Muscle of leg (tissue), 3 donors: ENCODE measurements at regions not wholly inside any gene's neighbourhood (a gene's known extent, or its start where the extent isn't known, plus 50 kb on each side); places are given as distances from the start of the nearest gene placed in this dataset.

Source experiments
- DNase-seq: peaks from one replicate; pipeline ENCODE4 v3.0.0; 2013
- H3K27ac ChIP-seq: one replicate; pipeline ENCODE4 v1.5.1; 2013; ENCODE audit warnings: mild to moderate bottlenecking, low read length, control low read depth
- H3K27me3 ChIP-seq: one replicate; pipeline ENCODE4 v1.6.1; 2013; ENCODE audit warnings: low read length; ENCODE audit not compliant: control insufficient read depth, insufficient read depth
- H3K36me3 ChIP-seq: one replicate; pipeline ENCODE4 v1.6.1; 2013; ENCODE audit warnings: low read length; ENCODE audit not compliant: control insufficient read depth, insufficient read depth
- H3K4me1 ChIP-seq: one replicate; pipeline ENCODE4 v1.6.1; 2013; ENCODE audit warnings: low read length; ENCODE audit not compliant: control insufficient read depth, insufficient read depth
- H3K4me3 ChIP-seq: one replicate; pipeline ENCODE4 v1.5.1; 2013; ENCODE audit warnings: low read length, control low read depth
- H3K9me3 ChIP-seq: replicated peaks from 2 replicates; pipeline ENCODE4 v1.6.1; 2013; ENCODE audit warnings: low read depth, low read length; ENCODE audit not compliant: control insufficient read depth
- WGBS: methylation state at CpG from one replicate; pipeline ENCODE4 v1.1.5; 2013; ENCODE audit warnings: missing lambda C conversion rate; ENCODE audit not compliant: insufficient coverage; 5-methylcytosine and 5-hydroxymethylcytosine counted together

DNA sequence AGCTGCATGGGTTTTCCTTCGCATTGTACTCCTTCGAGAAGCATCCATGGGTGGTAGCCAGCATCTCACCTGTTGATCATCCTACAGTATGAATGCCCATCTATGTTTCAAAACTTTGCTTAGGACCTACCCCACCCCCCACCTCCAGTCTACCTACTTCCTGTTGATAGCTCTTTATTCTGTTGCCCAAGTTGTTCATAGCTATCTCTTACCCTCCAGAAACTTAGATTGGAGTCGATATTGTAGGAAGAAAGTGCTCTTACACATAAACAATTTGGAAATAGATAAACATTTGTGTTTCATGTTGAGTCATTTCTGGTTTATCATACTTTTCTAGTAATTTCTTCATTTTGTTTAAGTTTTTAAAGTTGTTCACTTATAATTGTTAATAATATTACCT lies 90.1 kb downstream of the FAS start:
- no peak overlapping the region for H3K4me3 ChIP-seq
- peaks cover 2% of the 10 kb centered on the region for H3K4me1 ChIP-seq
- WGBS, result 95% methylated on average over 2 of the region's 3 CpGs

GRCh38 chr10:89079961-89080360 lies 89.4 kb downstream of the FAS start:
- DNase-seq, result no peak
- Histone ChIP-seq H3K36me3 (no peaks in the 10 kb centered on the region), H3K27me3 (no peaks in the 10 kb centered on the region), H3K9me3 (no peaks in the 10 kb centered on the region), H3K4me3 (no peak overlapping the region), H3K27ac (no peak overlapping the region), H3K4me1 (peaks cover 2% of the 10 kb centered on the region)
- no CpG with 5 or more reads among the region's 1 CpG for WGBS

More for the DNA sequence above, 90.1 kb downstream of the FAS start:
- DNase-seq, result no peak
- no peaks in the 10 kb centered on the region for H3K36me3 ChIP-seq
- no peaks in the 10 kb centered on the region for H3K27me3 ChIP-seq
- H3K9me3 ChIP-seq, result no peaks in the 10 kb centered on the region
- no peak overlapping the region for H3K27ac ChIP-seq

DNA sequence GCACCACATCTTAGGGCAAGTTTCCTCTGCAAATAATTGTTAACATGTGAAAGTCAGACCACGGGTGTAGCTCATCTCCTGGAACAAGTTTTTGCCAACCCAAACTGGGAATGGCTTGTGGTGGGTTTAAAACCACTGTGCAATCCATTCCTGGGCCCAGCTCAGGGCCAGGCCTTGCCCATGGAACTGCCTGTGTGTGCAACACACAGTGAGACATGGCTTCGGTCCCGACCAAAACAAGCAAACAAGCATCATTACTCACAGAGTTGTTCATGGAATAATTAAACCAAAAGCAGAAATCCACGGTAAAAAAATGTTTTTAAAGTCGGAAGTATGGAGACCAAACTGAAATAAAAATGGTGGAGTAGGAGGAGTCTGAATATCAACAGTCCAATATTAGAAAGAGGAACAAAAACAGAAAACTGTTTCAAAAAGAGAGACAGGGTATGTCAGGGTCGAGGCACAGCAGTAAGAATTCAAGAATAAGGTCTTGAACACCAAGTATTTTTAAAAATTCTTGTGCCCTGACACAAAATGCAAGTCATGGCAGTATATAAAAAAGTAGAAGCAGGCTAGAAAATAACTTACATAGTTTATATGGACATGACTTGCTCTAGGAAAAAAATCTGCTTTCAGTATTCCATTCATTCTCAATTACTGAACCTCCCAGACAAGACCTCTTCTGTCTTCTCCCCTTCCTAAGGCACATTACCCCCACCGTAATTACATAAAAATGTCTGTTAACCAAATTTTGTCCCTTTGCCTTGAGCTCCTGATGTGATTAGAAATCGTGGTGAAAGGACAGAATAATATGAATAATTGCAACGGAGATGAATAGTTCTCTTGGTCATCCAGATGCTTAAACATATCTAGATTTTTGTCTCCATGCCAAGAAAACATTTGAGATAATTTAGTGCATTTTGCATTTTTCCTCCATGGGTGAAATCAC lies 88.4 kb downstream of the FAS start:
- DNase-seq, result no peak
- WGBS, result no CpG with 5 or more reads among the region's 9 CpGs
- H3K9me3 ChIP-seq, result no peaks in the 10 kb centered on the region
- H3K4me3 ChIP-seq, result no peak overlapping the region
- no peaks in the 10 kb centered on the region for H3K36me3 ChIP-seq
- H3K4me1 ChIP-seq, result peaks cover 4% of the 10 kb centered on the region
- no peaks in the 10 kb centered on the region for H3K27me3 ChIP-seq
- no peak overlapping the region for H3K27ac ChIP-seq

DNA sequence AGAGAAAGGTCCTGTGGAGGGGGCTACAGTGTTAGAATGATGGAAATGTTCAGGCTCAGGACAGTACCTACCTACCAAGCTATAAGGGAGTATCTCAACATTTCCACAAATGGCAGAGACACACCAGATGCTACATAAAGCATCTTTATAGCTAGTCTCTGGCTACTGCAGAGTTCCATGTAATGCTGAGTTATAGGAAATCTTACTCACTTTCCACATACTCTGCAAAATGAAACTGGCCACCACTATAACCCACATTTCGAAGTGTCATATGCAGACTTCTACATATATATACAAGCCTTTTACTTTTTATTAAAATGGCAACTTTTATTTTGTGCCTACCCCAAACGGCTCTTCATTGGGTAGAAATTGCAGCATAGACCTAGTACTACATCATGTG lies 85.5 kb downstream of the FAS start:
- Histone ChIP-seq H3K9me3 (no peaks in the 10 kb centered on the region), H3K4me1 (peaks cover 4% of the 10 kb centered on the region), H3K27ac (peak overlapping the region; percentile 42), H3K36me3 (no peaks in the 10 kb centered on the region), H3K27me3 (no peaks in the 10 kb centered on the region), H3K4me3 (no peak overlapping the region)
- DNase-seq, result peak; percentile 59
- WGBS, result no CpG with 5 or more reads among the region's 2 CpGs

- Histone ChIP-seq H3K36me3 (no peaks in the 10 kb centered on the region), H3K27ac (peak overlapping the region; percentile 42), H3K9me3 (no peaks in the 10 kb centered on the region), H3K27me3 (no peaks in the 10 kb centered on the region), H3K4me3 (no peak overlapping the region), H3K4me1 (peaks cover 4% of the 10 kb centered on the region)
- peak; percentile 77 for DNase-seq
- no CpG with 5 or more reads among the region's 1 CpG for WGBS
These were observed 85.0 kb downstream of the FAS start for GRCh38 chr10:89075631-89076030.

- peak overlapping the region; percentile 31 for H3K27ac ChIP-seq
- peak; percentile 84 for DNase-seq
- H3K4me1 ChIP-seq, result peaks cover 4% of the 10 kb centered on the region
- no peaks in the 10 kb centered on the region for H3K9me3 ChIP-seq
- no peak overlapping the region for H3K4me3 ChIP-seq
- H3K36me3 ChIP-seq, result no peaks in the 10 kb centered on the region
- H3K27me3 ChIP-seq, result no peaks in the 10 kb centered on the region
- 0% methylated on average over 2 of the region's 3 CpGs for WGBS
These were observed 83.5 kb downstream of the FAS start for GRCh38 chr10:89074120-89074519.

- H3K4me1 ChIP-seq, result peaks cover 3% of the 10 kb centered on the region
- H3K9me3 ChIP-seq, result no peaks in the 10 kb centered on the region
- H3K4me3 ChIP-seq, result no peak overlapping the region
- no peak for DNase-seq
- no peaks in the 10 kb centered on the region for H3K27me3 ChIP-seq
- no peaks in the 10 kb centered on the region for H3K36me3 ChIP-seq
- peak overlapping the region; percentile 31 for H3K27ac ChIP-seq
- no CpG with 5 or more reads among the region's 2 CpGs for WGBS
These were observed 83.1 kb downstream of the FAS start for GRCh38 chr10:89073719-89074118.

DNA sequence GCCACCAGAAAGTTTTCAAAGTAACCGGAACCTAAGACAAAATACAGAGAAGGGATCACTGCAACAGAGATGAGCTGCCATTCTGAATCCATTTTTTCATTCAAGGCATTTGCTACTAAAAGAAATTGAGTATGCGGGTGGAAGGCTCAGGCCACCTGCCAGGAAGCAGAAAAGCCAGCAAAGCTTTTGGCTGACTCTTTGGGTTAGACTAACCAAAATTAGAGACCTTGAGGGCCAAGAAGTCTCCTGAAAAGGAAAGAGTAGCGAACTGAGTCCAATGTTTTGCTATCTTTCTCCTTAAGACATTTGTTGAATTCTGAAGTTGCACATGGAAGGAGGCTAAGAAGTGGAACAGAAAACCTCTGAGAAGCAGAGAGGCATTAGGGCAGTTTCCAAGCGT lies 79.0 kb downstream of the FAS start:
- Histone ChIP-seq H3K9me3 (no peaks in the 10 kb centered on the region), H3K27ac (no peak overlapping the region), H3K4me1 (peaks cover 2% of the 10 kb centered on the region), H3K36me3 (no peaks in the 10 kb centered on the region), H3K27me3 (no peaks in the 10 kb centered on the region), H3K4me3 (no peak overlapping the region)
- no peak for DNase-seq
- 70% methylated on average over 3 of the region's 4 CpGs for WGBS
